ENCODE measurements at regions not wholly inside any gene's neighbourhood (a gene's known extent, or its start where the extent isn't known, plus 50 kb on each side); places are given as distances from the start of the nearest gene placed in this dataset.

DNA sequence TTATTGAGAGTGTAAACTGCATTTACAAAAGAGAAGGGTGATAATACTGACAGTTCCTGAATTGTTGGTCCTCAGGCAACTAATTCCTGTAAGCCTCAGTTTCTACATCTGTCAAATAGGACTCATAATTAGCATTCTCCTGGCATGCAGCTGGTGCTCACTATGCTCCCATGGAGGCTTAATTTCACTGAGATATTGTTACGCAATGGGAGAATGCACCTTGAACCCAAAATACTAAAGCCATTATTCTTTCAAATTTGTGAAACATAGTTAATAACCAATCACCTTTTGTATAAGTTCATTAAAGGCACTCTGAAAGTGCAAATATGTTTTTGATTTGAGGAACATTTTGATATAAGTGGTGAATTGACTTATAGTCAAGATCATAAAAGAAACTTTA lies 985.5 kb downstream of the CDH11 start:
- DNase-seq = no peak

DNA sequence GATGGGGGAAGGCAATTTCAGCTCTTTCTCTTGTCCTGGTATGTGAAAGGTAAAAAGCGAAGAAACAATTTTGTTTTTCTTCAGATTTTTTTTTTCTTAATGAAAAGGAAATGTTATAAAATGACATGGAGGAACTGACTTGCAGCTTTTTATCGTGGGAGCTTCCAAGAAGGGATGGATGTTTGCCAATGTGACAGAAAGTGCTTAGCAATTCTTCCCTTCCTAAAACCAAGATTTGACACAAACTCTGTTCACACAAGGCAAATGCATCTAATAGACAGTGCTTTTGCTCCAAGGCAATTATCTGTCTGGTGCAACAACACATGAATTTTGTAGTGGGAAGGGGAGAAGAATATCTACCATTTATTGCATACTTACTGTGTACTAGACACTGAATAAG lies 988.5 kb downstream of the CDH11 start:
- DNase-seq = peak in 1 of 51 donors; percentile 10

DNA sequence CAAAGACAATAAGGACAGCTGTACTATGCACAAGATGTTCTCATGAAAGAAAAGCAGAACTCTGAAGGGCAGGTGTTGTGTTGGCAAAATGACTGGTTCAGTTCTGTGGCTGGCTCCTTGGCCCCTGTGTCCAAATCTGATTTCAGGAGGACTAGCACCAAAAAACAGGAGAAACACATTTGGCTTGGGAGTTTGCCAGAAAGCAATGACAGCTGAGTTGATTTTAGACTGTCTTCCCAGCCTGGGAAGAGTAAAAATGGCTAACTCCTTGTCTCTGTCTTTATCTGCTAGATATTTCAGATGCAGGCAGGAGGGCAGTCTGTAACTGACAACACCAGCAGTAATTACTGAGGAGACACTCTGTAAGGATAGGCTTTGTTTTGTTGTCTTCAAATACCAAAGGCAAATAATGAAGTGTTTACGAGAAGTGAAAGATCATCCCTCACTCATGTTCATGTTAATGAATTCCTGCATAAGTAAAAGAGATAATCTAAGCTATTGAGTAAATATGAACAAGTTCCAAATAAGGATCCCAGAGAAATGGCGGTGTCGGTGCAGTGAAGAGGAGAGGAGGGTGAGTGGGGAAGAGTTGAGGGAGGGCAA lies 989.0 kb downstream of the CDH11 start:
- DNase-seq = peak in 2 of 51 donors; percentile 1

DNA sequence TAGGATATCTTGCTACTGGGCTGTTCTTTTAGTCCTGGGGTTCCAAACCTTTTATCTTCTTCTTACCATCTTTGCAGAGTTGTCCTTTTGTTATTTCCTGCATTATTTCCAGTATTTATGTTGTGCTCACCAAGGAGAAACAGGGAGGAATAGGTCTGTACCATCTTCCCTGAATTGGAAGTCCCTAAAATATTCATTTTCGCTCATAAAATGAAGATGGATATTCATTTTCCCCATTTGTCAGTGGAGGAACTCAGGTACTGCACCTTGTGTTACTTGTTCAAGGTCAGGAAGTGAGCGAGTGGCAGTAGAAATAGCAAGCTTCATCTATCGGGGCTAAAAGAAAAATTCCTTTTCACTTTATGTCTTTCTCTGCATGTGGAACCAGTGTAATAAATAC lies 989.7 kb downstream of the CDH11 start:
- DNase-seq = no peak

DNA sequence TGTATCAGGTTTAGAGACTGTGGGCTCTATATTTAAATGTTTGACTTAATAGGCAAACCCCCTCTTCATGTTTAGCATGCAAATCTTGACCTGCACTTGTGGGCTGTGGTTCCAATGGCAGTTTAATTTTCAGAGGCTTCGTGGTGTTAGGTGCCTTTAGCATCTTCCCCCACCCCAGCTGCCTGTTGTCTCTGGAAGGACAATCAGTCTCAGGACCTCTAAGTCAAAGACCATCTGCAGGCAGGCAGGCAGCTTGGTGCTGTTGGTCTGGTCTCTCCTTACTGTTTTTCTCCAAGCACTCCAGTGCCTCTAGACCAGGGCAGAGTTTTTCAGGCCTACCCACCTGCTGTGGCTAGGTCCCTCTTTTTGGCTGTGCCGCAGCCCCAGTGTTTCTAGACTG lies 990.4 kb downstream of the CDH11 start:
- no peak for DNase-seq

DNA sequence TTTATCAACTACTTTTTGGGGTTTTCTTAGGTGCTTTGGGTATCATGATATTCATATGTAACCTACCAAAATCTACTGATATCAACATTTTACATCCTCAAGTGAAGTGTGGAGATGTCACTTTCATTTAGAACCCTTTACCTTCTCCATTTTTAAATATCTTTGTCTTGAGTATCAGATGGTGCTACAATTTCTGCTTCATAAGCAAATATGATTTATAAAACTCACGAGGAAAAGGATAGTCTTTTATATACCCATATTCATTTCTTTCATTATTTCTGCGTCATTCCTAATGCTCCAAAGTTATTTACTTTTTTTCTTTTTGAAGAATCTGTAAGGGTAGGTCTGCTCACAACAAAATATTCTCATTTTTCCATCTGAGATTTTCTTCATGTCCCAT lies 991.7 kb downstream of the CDH11 start:
- no peak for DNase-seq

DNA sequence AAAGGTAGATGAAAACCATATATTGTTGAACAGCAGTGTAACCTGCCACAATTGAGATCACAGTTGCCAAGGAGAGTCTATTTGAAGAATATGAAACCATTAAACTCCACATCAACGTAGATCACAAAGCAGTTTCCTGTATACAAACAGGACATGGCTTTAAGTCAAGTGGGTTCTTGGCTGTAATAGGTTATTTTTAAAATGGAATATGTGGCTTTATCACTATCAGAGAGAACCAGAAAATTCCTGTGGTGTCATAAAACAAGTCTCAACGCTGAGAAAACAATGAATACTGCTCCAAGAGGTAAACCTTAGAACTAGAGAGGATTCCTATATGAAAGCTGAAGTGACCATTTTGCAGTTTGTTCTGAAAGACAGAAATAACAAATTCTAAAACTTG lies 999.7 kb downstream of the CDH11 start:
- no peak for DNase-seq

DNA sequence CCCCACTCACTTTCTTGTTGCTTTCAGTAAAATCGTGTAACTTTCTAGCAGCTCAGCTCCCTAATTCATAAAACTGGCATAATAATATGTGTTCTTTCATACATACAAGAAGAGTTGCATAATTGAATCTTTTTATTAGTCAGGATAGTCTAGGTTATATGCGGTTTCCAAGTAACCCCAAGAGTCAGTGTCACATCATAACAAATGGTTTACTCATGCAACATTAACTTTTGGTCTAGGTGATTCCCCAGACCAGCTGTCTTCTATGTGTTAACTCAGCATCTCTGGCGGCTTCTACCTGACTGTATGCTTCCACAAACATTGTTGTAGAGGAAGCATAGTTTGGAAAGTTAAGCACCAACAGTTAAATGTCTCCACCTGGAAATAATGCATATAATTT lies 1000.4 kb downstream of the CDH11 start:
- DNase-seq = no peak

DNA sequence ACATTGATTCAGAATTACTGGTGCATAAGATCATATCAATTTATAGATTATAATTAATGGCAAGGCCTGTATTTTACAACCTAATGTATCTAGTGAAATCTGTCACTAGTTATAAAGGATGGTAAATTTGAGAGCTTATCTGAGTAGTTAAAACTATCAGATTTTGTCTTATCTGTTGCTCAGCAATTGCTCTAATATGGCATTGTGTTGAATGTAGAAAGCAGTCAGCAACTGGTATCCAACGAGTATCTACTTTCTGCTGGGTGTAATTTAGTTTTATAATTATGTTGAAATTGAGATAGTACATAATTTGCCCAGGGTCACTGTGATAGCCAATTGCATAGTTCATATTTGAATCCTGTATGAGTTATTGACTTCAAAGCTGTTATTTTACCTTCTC lies 1005.7 kb downstream of the CDH11 start:
- no peak for DNase-seq

DNA sequence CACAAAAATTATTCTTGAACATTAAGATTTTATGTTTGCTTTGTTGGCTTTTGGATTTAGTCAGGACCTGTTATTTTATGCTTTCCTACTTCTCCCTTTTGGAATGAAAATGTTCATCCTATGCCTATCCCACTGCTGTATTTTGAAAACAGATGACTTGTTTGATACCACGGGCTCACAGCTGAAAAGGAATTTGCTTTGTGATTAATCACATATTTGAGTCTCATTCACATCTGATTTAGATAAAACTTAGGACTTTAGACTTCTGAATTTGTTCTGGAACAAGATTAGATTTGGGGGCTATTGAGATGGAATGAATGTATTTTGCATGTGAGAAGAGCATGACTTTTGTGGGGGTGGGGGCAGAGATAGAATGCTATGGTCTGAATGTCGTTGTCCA lies 1012.6 kb downstream of the CDH11 start:
- DNase-seq = no peak

DNA sequence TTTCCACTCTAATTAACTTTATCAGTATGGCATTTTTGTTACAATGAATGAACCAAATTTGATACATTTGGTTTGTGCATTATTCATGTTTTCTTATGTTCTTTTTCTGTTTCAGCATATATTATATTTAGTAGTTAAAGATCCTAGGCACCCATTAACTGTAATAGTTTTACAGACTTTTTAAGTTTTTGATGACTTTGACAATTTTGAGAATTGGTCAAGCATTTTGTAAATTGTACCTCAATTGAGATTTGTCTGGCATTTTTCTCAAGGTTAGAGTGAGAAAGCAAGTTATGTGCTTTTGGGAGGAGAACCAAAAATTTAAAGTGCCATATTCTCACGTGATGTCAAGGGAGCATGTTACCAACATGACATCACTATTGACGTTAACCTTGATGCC lies 1019.2 kb downstream of the CDH11 start:
- no peak for DNase-seq

DNA sequence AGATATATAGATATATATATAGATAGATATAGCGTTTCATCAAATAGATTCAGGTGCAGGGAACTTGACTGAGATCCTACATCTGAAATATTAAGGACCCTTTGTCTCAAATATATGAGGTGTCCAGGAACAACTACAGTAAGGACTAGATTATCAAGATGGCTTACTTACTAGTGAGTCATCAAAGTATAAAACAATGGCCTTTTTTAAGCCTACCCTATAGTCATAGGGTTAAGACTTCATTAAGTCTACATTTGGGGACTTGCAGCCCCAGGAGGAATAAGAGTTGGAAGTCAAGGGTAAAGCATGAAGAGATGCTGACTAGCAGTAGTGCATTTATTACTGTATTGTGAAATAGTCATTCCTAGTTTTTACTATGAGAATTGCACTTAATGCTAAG lies 1023.4 kb downstream of the CDH11 start:
- no peak for DNase-seq

DNA sequence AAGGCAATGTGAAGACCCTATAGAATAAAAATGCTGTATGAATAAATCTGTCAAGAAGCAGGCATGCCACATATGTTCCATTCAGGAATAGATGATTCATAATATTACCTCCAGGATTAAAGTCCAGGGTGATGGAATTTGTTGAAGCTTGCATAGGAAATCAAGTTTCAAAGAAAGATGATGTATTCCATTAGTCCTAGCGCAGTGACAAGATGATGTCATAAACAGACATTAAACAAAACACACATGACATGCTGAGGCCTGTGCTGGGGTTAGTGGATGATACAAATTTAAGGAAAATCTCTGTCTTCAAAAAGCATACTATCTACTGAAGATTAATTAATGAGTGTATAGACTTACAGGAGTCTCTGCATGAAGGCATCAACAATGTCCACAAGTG lies 1025.2 kb downstream of the CDH11 start:
- no peak for DNase-seq

DNA sequence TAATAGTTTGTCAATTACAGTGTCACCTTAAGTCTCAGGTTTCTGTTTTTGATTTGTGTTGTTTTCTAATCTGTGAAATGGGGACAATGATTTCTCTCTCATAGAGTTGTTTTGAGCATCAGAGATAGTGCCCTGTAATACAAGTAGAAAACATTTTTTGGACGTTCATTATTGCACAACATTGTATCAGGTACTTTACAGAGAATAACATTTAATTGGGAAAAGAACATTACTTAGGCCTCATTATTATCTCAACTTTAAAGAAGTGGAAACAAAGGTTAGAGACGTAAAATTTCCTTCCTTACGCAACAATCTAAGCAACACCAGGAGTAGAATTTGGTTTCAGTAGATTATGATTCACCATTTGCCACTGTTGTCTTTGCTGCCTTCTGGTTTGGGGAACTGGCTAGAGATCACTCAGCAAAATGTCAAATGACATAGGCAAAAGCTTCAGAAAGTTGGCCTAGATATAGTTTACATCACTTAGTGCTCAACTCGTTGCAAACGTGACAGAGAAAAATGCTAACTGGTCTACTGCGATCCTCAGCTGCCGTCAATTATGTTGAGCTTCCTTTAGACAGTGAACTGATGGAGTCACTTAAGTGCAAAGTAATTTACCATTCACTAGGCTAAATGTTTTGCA lies 1026.8 kb downstream of the CDH11 start:
- no peak for DNase-seq

DNA sequence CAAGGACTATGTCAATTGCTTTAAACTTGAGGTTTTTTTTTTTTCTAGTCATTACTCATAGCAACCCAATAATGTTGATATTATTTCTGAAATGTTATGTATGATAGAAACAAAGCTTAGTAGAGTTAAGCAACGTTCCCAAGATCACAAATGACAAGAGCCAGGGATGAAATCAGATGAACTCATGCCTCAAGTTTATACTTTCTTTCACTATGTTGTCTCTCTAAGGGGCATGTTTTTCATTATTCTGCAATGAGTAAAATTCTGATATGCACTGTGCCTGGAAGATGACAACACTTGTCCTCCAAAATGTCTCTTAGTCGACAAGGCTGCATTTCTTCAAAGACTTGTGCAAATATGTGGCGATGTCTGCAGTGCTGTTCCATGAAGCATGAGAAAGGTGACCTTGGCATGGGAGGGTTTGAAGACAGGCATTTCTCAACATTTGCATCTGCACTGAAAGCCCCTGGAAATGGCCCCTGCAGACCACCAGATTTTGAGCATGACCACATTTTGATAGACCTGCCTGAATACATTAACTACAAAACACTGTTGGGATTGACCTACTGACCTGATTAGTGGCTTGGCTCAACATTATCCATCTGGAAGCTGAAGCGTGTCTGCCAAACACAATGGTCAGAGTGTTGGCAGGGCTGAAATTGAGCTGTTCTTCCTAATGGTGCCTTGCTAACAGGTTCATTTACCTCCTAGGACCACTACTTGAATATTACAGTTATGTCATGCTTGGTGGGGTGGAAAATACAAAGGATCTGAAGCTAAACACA lies 1027.5 kb downstream of the CDH11 start:
- no peak for DNase-seq

DNA sequence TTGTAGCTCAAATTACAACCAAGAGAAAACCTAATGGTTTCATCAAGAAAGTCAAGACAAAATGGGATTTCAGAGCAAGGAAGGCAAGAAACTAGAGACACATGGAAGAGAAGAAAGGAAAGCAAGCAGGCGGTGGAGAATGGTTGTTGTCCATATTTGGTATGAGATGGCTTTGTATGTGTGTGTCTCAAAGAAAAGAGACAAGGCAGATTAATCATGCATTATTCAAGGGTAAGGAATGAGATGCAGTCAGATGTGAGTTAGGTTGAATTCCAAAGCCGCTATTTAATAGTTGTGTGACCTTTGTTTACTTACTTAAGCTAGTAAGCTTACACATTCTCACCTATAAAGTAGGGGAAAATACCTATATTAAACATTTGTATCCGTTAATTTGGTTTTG lies 1029.6 kb downstream of the CDH11 start:
- DNase-seq = no peak

DNA sequence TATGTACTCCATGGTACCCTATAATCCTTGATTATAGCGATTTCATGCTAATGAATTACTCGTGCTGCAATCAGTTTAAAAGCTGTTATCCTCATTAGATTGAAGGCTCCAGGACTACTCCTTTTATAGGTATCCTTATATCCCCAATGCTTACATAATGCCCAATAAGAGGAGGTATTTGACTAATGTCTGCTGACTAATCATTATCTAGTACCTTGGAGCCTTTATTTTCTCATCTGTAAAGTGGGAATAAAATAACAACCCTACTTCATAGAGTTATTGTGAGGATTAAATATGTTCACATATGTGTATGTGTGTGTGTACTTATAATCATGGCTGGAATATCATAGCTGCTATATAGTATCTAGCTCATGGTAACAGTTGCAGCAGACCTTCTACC lies 1031.5 kb downstream of the CDH11 start:
- DNase-seq = no peak

DNA sequence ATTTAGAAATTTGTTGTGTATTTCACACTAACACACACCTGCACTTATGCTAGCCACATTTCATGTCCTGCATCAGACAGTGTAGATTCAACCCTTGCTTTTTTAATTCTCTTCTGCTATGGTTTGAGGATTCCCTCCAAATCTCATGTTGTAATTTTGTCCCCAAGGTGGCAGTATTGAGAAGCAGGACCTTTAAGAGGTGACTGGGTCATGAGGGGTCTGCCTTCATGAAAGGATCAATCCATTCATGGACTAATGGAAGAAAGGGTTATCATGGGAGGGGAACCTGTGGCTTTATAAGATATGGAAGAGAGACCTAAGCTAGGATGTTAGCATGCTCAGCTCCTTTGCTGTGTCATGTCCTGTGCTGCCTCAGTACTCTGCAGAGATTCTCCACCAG lies 1032.2 kb downstream of the CDH11 start:
- peak in 1 of 51 donors; percentile 16 for DNase-seq

DNA sequence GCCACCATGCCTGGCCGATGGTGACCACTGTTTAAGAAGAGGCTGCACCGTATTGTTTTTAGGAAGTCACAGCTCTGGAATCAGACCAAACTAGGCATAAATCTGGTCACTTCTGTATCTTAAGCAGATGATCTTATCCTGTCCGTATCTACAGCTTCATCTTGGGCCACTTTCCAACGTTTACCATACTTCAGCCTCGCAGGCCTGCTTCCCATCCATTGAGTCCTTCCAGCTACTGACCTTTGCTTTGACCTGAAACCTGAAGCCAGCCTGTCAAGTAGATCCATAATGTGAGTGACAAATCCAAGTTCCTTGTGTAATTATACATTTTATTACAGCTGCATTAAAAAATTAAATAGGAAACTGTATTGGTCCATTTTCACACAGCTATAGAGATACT lies 1033.0 kb downstream of the CDH11 start:
- DNase-seq = no peak

DNA sequence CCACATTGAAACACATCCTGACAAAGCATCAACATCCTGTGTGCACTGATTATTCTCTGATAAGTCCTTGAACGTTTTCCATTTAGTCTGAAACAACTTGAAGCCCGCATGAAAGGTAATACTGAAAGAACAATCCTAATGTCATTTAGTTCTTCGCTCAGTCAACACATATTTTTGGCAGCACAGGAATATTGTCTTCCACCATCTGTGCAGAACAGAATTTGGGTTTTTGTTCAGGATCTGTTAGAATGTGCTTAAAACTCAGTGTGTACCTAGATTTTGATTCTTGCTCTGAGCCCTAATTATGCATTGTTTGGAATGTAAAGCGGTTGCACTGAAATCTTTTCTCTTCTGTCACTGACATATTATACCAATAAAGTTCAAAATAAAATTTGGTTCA lies 1036.6 kb downstream of the CDH11 start:
- DNase-seq = no peak

DNA sequence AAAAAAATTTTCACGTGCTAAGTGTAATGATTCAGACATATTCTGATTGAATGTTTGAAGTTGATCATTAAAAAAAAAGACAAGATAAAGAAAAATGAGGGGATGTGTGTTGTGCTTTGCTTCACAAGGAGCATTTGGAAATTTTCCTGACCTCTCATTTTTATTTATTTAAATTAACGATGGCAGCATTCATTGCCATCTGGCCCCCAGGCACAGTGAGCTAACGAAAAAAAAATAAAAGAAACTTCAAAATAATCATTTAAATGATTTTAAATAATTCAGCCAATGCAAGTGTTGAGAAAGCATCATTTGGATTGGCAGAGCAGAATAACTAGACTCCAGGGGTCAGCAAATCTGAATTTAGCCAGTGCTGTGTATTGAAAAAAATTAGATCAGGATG lies 1037.2 kb downstream of the CDH11 start:
- no peak for DNase-seq

DNA sequence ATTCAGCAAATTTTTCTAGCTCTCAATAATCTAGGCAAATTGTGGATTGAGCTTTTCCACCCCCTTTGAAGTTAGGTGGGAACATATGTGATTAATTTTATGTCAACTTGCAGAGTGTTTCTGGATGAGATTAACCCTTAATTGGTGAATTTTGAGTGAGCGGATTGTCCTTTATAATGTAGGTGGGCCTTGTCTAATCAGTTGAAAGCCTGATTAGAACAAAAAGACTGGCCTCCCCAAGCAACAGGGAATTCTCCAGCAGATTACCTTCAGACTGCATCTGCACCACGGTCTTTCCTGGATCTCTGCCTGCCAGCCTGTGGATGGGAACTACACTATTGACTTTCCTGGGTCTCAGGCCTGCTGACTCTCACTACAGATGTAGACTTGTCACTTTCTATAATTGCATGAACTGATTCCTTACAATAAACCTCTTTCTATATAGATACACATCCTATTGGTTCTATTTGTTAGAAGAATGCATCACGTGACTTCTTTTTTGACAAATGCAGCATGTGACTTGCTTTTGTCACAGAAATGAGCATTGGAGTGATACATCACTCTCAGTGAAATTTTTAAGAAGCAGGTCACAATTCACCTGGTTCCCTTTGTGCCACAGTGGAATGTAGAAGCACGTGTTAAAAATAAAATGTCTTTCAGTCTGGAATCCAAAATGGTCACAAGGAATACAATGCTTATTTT lies 1038.3 kb downstream of the CDH11 start:
- DNase-seq = no peak

DNA sequence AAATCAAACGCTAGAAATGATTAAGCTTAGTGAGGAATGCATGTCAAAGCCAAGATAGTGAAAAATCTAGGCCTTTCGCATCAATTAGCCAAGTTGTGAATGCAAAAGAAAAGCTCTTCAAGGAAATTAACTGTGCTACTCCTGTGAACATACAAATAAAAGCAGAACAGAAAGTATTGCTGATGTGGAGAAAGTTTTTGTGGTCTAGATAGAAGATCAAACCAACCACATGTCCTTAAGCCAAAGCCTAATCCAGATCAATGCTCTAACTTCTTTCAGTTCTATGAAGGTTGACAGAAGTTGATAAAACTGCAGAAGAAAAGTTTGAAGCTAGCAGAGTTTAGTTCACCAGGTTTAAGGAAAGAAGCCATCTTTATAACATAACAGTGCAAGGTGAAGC lies 1044.6 kb downstream of the CDH11 start:
- no peak for DNase-seq

Data from hypothalamus (tissue), 51 donors.